Glomerular visceral epithelial cell (primary cell): ENCODE measurements at regions not wholly inside any gene's neighbourhood (a gene's known extent, or its start where the extent isn't known, plus 50 kb on each side); places are given as distances from the start of the nearest gene placed in this dataset.

Source experiments
- DNase-seq: peaks from one replicate; pipeline ENCODE4 v3.0.0-alpha.2; 2016; ENCODE audit errors: extremely low spot score

DNA sequence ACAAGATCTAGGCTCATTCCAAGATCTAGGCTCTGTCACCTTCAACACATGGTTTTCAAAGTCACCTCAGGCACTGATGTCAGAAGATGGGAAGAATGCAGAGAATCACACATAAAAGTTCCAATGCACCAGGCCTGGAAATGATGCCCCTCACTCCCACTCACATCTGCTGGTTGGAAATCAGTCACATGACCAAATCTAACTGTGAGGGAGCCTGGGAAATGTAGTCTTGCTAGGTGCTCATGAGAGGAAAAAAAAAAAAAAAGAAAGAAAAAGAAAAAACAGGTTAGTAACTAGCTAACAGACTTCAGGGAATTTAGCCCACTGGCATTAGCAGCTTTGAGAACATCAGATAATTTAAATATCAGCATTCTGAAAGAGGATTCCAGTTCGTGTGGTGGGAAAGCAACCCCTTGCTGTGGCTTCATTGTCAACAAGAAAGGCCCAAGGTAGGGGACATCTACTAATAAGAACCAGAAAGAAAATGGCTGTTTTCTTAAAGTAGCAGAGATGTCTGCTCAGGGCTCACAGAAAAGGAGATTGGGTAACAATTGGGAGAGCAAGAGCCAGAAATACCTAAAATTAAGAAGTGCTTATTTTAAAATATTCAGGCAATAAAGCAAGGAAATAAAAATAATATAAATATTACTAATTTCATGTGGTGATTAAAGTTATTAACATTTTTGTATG is 614.3 kb downstream of the ACTL7B start:
- DNase-seq, result no peak

DNA sequence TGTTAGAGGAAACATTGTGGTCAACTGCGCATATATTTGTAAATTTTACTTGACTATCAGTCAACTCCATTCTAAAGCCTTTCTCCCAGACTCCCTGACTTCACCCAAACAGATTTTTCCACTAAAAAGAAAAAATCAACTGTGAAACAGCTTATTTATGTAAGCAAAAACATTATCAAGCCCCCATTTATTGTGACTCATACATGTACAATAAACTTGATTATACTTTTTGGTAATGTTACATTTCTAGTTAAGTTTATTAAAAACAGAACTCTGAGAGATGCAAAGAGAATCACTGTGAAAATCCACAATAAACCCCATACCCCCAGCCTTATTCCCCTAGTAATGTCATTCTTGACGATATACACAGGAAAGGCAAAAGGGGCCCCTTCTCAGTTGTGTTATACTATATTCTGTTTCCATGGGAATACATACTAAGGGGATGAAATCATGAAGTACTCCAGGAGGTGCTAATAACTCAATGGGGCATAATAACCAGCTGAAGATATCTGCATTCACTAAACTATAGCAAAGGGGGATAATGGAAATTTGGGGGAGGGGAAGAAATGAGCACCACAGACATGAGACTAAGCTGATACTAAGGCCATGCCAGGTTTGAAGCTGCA is 616.0 kb downstream of the ACTL7B start:
- DNase-seq, result peak; percentile 30

- no peak for DNase-seq
These were observed 620.2 kb downstream of the ACTL7B start for GRCh38 chr9:108235609-108236008.

DNA sequence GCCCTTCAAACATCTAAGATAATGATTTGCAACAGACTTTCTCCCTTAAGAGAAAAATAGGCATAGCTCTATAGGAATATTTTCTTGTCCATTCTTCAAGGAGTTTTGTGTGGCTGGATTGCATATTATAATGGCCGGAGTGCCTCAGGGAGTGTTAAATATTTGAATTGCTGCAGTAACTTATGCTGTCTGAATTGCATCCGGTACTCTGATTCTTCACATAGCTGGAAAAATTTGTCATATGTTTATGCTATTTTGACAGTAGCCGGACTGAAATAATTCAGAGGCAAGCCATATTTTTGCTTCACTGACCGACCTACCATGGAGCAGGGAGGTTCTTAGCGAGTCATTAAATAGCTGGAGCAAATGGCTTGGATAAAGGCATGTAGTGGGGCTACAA is 621.0 kb downstream of the ACTL7B start:
- no peak for DNase-seq

GRCh38 chr9:108225149-108225800 is 630.5 kb downstream of the ACTL7B start:
- no peak for DNase-seq

- no peak for DNase-seq
These were observed 631.1 kb downstream of the ACTL7B start for GRCh38 chr9:108224716-108225115.

- no peak for DNase-seq
These were observed 636.1 kb downstream of the ACTL7B start for GRCh38 chr9:108219664-108220063.

GRCh38 chr9:108217431-108218349 is 638.1 kb downstream of the ACTL7B start:
- no peak for DNase-seq

- DNase-seq, result no peak
These were observed 642.3 kb downstream of the ACTL7B start for GRCh38 chr9:108213511-108213910.

- no peak for DNase-seq
These were observed 643.6 kb downstream of the ACTL7B start for GRCh38 chr9:108212184-108212583.

- no peak for DNase-seq
These were observed 644.3 kb downstream of the ACTL7B start for GRCh38 chr9:108211411-108211955.

- no peak for DNase-seq
These were observed 646.6 kb downstream of the ACTL7B start for GRCh38 chr9:108209132-108209685.

DNA sequence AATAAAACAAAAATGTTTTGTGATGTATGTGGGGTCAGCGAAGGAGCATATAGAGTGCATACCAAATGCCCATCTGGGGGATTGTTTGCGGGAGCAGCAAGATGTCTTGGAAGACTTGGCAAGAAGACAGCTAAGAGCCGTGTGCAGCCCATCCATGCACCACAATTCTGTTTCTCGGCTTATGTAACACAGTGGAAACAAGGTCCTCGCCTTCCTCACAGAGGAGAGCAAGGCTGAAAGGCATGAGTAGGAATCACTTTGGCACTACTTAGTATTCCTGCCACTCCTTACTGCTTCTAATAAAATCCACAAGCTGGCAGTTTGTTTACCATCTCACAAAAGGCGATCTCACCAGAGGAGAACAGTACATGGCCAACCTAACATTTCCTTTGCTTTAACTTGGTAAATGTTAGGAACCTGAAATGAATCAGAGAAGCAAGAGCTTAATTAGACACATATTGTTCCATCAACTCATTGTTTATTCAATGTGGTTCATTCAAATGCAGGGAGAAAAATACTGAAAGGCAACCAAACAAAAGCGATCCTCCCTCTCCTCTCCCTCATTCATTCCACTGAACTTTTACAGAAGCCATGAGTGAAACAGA is 648.1 kb downstream of the ACTL7B start:
- no peak for DNase-seq

GRCh38 chr9:108205276-108205675 is 650.5 kb downstream of the ACTL7B start:
- DNase-seq, result peak; percentile 11

DNA sequence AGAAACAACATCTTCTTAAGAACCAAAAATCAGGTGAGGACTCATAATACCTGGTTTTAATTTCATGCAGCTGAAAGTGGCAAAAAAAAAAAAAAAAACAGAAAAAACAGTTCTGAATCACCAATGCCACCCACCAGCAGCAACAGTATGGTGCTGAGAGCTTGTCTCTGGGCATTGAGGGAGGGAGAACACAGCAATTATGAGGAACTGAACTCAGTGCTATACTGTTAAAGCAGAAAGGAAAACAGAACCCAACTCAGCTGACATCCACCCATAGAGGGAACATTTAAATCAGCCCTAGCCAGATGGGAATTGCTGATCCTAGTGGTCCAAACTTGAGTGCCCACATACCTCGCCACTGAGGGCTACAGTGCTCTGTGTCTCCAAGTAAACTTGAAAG is 657.9 kb downstream of the ACTL7B start:
- no peak for DNase-seq

GRCh38 chr9:108197008-108197365 is 658.8 kb downstream of the ACTL7B start:
- no peak for DNase-seq

DNA sequence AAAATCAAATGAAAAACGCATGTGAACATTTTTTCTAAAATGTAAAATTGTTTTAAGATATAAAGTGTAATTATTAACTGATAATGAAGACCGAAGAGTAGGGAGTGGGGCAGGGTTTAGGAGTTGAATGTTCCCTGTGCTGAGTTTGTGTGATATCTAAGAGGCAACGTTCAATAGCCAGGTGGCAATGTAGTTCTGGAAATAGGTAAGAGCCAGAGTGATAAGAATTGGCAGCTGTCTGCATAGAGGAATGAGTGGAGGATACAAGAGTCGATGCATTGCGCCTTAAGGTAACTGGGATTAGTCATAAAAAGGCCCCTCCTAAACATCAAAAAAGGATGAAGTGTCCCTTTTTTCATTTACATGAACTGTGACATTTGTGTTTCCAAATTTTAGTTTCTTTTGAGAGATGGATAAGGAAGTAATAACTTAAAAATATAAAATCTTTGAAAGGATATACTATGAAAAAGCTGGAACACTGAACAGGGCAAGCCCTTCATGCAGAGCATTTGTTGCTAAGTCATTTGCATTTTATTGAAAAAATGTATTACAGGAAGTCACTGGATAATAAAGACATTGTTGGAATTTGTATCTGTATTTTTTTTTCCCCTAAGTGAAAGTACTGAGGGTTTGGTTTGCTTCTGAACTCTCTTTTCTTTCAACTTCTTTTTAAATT is 659.3 kb downstream of the ACTL7B start:
- DNase-seq, result no peak

DNA sequence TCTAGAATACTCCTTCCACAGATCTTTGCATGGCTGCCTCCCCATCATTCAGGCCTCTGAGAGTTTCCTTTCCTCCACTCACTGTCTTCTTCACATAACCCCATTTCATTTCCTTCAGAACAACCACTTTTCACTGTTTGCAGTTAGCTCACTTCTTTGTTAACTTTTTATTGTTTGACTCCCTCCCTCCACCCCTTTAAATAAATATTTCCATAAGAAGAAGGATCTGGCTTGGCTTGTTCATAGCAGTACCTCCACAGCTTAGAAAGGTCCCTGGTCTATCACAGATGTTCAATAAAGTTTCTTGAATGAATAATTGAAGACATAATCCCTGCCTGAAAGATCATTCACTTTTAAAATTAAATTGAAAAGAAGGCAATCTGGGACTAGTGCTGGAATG is 661.6 kb downstream of the ACTL7B start:
- DNase-seq, result no peak

DNA sequence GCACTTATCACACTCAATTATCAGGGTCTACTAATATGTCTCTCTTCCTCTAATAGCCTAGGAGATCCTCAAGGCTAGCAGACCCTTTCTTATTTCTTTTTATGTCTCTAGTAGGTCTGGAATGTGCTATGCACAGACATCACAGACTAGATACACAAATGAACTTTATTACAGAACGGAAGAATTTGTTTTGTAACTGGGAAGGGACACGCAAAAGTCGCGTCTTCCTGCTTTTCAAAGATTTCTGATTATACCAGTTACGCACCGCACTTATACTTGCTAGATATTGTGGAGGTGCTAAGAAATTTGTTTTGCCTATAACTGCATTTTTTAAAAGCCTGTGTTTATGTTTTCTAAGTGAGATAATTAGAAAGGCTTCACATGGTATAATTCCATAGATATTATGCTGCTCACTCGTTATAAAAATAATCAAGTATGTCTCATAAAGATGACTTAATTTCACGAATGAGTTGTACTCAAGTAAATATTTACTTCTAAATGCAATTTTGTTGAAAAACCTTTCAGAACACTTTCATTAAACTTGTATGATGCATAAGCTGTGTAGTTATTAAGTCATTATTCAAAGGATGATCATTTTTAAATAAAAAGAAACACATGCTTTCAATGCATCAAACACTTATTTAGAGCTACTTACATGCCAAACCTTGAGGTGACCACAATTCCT is 662.6 kb downstream of the ACTL7B start:
- no peak for DNase-seq

DNA sequence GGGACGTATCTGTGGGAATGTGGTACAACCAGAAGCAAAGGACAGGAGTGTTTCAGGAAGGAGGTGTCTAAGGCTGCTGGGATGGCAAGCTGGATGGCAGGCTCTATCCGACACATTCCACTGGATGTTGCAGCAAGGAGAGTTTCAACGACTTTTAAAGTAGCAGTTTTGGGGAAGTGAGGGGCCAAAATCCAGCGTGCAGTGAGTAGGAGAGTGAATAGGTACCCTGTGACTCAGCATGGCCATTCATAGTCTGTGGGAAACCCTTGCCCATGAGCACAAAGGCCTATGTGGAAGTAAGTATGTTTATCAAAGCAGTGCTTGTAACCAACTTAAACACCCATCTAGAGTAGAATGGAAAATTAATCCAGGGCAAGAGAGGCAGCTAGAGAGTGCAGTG is 664.7 kb downstream of the ACTL7B start:
- no peak for DNase-seq
